GM23248 (cell line): ENCODE measurements at regions not wholly inside any gene's neighbourhood (a gene's known extent, or its start where the extent isn't known, plus 50 kb on each side); places are given as distances from the start of the nearest gene placed in this dataset.

Experiments used
- EZH2 ChIP-seq: fragments of 200-600 bp; sonication (generic); IDR thresholded peaks from 2 replicates; pipeline ENCODE4 v1.6.1; 2018; ENCODE audit warnings: antibody characterized with exemption, mild to moderate bottlenecking; ENCODE audit not compliant: insufficient read depth, poor library complexity, severe bottlenecking
- EZH2phosphoT487 ChIP-seq: fragments of 200-600 bp; sonication (generic); IDR thresholded peaks from 2 replicates; pipeline ENCODE4 v1.6.1; 2018; ENCODE audit warnings: antibody characterized with exemption, moderate library complexity, mild to moderate bottlenecking, low read depth; ENCODE audit not compliant: insufficient read depth

DNA sequence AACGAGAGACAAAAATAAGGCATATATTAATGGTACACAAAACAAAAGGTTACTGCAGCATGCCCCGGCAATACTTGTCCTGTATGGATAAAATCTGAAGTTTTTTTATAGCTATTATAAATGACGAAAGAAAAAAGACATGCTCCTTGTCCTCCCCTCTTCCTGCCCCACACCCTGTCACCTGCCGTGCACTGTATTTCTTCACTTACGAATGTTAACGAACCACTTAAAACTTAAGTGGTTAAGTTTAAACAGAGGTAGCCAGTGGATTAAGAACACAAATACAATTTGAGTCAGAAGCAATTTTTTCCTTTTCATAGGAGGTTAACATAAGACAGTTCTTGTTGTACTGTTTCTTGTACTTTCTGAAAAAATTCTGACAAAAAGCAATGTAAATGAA is 799.1 kb upstream of the NECTIN3 start:
- TF ChIP-seq EZH2 (no peak), EZH2phosphoT487 (no peak)
